ENCODE measurements at regions not wholly inside any gene's neighbourhood (a gene's known extent, or its start where the extent isn't known, plus 50 kb on each side); places are given as distances from the start of the nearest gene placed in this dataset.
"Not testable (repeated sequence)": the region's sequence is repeated elsewhere in the genome, so short reads cannot be mapped to it uniquely, and the experiment has no call there.

GRCh38 chr21:18752894-18753293 lies 349.3 kb upstream of the TMPRSS15 start:
- not testable (repeated sequence) for TF ChIP-seq CTCF, EP300, POLR2A, POLR2AphosphoS5 (IDR thresholded peaks at IDR 0.05)
